GM19328 (cell line): ENCODE measurements at regions not wholly inside any gene's neighbourhood (a gene's known extent, or its start where the extent isn't known, plus 50 kb on each side); places are given as distances from the start of the nearest gene placed in this dataset.
"Not testable (repeated sequence)": the region's sequence is repeated elsewhere in the genome, so short reads cannot be mapped to it uniquely, and the experiment has no call there.

Source experiments
- ATAC-seq: cut with Tn5 transposase; IDR thresholded peaks from one replicate; pipeline ENCODE4 v1.9.1; 2021; ENCODE audit warnings: mild to moderate bottlenecking, moderate library complexity; ENCODE audit not compliant: unreplicated experiment

DNA sequence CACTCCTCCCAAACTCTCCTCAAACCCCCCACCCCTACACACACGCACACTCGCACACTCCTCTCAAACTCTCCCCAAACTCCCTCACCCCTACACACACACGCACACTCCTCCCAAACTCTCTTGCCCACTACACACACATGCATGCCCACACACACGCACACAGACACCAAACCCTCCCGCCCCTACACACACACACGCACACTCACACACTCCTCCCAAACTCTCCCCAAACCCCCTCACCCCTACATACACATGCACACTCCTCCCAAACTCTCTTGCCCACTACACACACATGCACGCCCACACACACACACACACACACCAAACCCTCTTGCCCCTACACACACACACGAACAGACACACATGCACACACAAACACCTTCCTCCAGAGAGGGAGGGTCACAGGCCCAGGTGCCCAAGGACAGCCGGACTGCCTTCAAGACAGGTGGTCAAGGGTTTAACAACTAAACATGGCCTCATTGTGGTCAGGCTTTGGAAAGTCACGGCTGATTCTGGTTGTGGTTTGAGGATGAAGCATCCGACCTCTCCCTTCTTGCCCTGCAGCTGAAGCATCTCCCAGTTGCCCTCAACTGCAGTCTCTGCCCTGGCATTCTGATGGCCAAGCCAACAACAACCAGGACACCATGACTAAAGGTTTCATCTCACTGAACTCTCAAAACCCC lies 72.3 kb upstream of the SNTG2 start:
- no peak for ATAC-seq

DNA sequence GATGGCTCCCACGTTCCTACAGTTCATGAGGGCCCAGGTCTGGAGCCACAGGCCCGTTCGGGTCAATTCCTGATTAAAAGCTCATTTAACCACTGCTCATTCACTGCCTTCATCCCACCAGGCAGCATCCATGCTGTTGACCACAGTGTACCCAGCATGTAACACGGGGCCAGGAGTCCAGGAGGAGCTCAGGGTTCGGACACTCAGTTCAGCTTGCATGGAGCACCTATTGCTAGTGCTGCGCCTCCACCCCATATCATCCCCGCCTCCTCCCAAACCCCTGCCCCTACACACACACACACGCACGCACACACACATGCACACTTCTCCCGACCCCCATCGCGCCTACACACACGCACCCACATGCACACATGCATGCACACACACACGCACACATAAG lies 72.9 kb upstream of the SNTG2 start:
- no peak for ATAC-seq

DNA sequence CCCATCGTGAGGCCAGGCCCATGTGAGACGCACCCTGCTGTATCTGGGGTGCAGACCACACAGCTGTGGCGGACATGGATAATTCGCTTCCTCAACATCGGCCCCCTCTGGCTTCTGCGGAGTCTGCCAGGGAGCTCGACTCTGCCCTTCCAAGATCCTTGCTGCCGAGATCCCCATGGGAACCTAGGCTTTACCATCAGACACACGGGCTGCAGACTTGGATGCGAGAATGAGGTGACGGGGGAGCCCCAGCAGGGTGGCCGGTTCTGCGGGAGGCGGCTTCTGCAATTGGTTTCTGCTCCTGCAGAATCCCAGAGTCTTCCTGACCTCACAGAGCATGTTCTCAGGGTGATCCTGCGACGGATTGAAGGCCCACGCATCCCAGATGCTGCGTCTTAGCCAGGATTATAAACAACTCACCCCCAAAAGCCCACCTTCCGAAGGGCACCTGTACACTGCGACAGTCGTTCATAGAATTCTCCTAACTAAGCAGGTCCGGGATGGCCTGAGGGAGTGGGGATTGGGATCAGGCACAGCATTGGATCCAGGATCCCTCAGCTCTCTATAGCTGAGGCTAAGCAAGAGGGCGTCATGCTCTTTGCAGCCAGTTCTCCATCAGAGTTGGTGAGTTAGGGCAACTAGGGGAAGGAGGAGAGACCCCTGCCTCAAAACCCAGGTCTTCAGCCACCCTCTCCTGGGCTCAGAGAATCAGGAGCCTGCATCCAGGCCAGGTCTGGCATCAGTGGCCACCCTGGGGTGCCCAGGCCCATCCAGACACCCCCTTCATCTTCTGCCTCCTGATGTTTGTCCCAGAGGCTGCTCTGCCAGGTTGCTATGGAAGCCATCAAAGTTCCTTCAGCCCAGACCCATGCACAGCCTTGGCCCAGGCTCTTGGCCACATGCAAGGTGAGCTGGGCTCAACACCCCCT lies 74.7 kb upstream of the SNTG2 start:
- no peak for ATAC-seq

DNA sequence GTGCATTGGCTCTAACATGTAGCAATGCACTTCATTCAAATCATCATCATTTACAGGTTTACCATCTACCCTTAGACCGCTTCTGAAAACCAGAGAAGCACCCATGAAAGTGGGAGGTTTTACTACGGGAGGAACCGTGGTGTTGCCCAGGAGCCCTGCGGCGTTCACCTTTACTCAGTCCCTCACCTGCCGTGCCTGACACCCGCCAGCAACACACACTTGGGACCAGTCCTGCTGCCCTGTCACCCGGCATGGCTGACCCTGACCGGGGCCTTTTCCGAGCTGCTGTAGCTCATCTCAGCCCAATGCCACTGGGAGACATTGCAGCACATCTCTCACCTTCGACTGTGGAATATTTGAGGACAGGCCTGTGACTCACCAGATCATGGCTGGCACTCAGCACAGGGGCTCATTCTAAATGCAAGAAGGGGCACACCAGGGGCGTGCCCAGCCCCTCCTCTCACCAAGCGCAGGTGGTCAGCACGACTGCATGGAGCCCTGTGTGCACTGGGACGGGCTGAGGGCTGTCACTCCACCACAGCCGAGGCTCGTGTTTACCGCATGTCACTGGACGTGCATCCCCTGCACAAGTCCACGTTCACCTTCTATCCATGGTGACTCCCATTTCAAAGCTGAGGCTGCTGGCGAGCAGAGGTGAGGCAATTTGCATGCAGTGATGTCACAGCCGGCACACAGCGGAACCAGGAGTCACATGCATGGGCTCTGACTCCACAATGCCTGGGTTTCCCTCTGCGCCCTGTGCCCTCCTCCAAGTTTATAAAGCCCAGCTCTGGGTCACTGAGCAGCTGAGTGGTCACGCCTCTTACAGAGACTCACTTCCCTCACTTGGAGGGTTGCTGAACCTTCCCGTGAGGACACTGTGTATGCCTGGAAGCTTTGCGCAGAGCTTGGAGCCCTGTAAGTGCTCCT lies 76.7 kb upstream of the SNTG2 start:
- ATAC-seq: no peak

DNA sequence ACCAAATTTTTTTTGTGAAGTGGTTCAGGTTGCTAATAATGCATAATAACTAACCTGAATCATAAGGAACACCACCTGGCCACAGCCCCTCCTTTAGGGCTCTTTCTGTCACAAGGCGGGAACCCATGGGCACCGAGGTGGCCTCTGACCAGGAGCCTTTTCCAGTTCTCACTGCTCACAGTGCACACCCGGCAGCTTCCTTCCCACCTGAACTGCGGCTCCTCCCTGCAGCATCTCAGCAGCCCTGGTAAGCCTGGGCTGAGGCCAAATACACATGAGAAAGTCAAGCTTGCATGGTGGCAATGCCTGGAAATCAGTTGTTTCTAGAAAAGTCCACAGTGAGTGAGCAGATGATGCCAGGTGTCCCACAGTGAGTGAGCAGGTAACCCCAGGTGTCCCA lies 77.6 kb upstream of the SNTG2 start:
- no peak for ATAC-seq

DNA sequence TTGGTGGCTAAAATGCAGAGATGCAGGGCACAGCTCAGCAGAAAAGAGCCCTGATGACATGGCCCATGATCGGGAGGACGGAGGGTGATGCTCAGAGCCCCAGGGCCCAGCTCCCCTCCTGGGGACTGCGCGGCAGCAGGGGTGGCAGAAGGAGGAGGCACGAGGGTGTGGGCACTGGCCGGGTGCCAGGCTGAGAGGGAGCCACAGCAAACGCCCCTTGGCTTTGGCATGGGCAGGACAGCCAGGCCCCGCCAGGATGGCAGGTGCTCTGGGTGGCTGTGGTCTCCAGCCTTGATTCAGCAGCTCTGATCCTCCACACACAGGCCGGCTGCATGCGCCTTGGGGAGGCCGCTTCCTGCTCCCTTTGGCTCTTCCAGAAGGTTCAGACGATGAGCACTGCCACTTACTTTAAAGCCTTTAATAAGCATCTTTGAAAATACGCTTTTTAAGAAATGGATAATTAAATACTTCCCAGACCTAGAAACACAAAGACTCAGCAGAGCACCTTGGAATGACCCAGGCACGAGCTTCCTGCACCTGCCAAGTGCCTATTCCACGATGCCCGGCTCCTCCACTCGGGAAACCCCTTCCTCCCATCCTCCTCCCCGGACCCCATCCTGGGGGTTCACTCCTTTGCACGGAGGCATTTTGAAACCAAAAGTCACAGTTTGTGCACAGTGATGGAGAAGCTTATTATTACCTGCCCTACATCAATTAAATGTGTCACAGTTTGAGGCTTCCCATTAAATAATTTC lies 78.5 kb upstream of the SNTG2 start:
- no peak for ATAC-seq

DNA sequence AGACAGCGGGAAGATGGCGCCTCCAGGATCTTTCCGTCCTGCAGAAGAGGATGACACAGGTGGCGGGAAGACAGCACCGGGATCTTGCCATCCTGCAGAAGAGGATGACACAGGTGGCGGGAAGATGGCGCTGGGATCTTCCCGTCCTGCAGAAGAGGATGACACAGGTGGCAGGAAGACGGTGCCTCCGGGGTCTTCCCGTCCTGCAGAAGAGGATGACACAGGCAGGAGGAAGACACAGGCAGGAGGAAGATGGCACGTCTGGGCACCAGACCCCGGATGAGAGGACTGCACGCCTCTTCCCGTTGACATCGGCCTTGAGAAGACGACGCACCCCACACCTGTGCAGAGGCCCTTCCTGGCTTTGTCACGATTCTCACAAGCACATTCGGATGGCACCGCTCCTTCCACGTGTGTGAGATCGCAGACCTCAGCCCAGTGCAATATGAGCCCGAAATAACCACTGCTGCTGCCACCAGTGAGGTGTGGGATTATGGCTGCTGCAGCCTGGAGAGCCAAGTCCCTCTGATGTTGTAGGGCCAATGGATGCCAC lies 79.4 kb upstream of the SNTG2 start:
- no peak for ATAC-seq

DNA sequence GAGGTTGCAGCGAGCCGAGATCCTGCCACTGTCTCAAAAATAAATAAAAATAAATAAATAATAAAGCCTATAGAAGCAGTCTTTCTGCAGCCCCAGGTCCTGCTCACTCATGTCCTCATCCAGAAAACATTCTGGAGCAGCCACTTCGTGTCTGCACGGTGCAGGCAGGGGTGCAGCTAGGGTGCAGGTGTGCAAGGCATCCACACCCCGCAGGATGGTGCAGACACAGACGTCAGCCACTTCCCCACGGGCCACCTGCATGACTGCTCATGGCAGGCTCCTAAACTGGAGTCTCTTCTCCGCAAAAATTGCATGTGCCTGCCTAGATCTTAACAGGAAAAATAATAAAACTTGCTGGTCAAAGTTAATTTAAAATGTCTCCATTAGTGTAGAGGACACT lies 80.2 kb upstream of the SNTG2 start:
- no peak for ATAC-seq

DNA sequence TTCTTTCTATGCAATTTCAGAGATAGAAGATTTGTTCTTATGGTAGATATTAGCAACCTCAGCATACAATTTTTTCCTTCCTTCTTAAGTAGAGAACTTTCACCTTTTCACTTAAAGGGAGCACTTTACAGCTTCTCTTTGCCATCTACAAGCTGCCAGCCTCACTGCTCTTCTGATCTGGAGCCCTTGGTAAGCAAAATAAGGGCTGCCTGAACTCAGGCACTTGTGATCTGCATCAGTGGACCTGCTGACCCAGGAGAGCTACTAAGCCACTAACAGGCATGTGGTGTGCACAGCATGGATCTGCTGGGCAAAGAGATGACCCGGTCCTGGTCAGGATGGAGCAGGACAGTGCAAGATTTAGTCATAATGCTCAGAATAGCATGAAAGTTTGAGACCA lies 80.8 kb upstream of the SNTG2 start:
- no peak for ATAC-seq

DNA sequence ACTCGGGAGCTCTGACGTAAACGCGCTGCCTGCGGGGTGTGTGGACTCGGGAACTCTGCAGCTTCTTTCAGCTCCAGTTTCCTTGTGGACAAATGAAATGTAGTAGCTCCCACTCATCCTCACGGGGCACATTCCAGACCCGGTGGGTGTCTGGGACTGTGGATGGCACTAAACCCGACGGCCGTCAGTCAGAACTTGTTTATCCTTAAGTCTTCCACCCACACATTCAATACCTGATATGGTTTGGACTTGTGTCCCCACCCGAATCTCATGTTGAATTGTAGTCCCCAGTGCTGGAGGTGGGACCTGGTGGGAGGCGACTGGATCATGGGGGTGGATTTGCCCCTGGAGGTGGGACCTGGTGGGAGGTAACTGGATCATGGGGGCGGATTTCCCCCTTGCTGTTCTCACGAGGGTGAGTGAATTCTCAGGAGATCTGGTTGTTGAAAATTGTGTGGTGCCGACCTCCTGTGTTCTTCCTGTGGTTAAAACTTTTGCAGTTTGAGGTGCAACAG lies 81.2 kb upstream of the SNTG2 start:
- ATAC-seq: no peak

DNA sequence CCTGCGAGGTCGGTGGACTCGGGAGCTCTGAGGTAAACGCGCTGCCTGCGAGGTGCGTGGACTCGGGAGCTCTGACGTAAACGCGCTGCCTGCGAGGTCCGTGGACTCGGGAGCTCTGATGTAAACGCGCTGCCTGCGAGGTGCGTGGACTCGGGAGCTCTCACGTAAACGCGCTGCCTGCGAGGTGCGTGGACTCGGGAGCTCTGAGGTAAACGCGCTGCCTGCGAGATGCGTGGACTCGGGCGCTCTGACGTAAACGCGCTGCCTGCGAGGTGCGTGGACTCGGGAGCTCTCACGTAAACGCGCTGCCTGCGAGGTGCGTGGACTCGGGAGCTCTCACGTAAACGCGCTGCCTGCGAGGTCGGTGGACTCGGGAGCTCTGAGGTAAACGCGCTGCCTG lies 81.8 kb upstream of the SNTG2 start:
- not testable (repeated sequence) for ATAC-seq

DNA sequence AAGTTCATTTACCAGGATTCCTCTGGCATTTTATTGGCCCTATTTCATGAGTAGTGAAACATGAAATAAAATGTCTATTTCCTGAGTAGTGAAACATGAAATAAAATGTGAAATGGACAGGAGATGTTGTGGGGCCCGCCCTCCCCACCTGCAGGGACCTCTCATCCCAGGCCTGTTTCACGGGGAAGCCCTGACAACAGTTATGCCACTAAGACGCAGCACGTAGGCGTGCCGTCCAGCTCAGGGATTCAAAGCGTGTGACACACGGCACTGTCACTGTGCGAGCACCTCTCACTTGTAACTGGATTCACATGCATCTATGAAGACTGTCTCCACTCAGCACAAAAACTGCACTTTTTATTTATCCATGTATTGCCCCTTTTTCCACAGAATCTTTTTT lies 83.4 kb upstream of the SNTG2 start:
- ATAC-seq: no peak

DNA sequence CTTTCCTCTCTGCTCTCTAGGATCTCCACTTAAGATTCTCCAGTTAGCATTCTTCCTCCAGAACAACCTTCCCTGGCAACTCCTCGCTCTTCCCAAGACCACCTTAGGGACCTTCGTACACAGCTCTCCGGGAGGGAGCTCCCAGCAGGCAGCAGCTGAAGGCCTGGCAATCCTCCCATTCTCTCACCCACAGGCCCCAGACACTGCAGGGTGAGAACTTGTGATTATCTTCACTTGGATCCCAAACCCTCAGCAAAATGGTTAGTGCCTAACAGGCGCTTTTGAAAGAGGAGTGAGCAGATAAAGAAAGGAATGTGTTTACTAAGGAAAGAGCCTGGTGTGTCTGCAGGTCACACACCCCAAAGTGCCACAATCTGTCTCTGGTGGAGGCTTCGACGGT lies 83.8 kb upstream of the SNTG2 start:
- ATAC-seq: no peak

DNA sequence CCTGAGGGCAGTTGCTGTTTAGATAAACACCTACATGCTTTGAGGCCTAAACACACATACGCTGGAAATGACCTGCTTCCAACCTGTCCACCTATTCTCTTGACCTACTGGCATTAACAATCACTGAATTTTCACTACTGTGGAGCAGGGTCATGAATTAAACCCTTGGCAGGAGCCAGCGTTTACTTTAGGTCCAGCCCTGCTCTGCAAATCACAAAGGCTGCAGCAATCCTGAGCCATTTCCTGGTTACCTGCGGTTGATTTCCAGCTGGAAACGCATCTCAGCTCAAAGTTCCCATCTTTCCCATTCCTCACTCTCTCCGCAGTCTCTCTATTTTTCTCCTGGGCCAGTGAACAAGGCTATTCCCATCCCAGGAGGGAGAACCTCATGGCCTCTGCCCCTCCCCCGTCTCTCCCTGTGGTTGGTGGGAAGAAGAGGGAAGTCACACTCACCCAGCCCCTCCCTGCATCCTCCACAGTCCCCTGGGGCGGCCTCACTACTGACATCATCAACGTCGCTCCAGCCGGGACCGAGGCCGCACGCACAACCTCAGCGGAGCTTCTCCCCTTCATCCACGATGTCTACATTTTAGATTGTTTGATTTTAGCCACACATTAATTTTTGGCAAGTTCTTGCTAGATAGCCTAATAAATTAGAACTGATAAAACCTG lies 84.5 kb upstream of the SNTG2 start:
- ATAC-seq: no peak

DNA sequence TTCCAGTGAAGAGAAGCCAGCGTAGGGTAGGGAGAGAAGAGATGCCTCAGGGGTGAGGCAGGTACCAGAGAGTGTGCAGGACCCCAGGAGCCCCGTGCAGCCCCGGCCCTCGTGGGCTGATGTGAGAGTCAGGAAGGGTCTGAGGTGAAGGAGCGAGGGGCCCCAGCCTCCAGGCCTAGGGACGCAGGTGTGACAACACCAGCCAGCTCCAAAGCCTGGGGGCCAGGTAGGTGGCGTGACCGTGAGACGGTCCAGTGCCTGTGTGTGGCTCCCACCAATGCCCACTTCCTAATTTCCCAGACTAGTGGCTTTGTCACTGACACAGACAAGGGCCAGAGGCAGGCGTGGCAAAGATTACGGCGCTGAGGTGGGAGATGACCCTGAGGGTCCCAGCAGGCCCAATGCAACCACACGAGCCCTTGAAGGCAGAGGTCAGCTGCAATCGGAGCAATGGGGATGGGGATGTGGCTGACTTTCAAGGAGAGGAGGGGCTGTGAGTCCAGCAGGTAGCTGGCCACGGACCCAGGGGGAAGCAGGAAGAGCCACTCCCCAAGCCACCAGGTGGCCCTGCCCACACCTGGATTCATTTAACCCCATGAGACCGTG lies 86.0 kb upstream of the SNTG2 start:
- ATAC-seq: no peak

DNA sequence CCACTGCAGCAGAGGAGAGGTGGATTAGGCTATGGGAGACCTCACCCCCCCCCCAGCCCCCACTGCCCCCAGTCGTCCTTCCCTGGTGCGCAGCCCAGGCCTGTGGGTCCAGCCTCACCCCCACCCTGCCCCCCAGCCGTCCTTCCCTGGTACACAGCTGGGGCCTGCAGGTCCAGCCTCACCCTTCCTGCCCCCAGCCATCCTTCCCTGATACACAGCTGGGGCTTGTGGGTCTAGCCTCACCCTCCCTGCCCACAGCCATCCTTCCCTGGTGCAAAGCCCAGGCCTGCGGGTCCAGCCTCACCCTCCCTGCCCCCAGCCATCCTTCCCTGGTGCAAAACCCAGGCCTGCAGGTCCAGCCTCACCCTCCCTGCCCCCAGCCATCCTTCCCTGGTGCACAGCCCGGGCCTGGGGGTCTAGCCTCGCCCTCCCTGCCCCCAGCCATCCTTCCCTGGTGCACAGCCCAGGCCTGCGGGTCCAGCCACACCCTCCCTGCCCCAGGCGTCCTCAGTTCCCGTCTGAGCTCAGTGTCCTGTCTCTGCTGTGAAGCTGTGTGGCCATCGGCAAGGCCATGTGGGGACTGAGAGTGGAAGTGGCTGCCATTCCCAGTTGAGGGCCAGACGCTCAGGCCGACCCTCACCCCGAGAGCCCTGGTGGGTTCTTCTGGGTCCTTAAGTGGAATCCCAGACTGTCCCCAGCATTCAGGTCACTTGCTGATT lies 86.8 kb upstream of the SNTG2 start:
- ATAC-seq: no peak

DNA sequence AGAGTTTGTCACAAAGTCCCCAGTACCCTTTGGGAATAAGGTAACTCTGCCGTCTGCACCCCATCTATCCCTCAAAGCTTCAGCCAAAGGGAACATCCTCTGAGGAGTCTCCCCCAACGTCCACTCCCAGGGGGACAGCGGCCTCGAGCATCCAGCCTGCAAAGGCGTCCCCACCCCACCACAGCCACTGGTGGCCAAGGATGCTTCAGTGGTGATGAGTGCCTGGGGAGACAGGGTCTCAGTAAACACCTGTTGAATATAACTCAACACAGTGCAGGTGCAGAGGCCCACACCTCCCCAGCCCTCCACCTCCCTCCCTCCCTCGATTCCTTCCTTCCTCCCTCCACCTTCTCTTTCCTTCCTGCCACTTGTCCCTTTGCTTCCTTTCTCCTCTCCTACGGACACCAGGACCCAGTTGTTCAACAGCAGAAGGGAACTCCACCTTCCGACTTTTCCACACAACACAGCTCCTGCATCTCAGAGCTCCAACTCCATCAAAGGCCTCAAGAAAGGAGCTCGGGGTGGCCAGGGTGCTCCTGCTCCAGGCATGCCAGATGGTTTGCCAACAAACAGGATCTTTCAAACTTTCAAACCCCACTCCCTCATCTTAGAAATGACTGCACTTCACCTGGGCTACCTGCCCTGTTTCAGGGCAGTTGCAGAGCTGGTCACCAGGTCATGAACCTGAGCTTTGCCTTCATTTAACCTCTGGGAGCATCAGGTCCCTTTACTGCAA lies 87.8 kb upstream of the SNTG2 start:
- no peak for ATAC-seq

DNA sequence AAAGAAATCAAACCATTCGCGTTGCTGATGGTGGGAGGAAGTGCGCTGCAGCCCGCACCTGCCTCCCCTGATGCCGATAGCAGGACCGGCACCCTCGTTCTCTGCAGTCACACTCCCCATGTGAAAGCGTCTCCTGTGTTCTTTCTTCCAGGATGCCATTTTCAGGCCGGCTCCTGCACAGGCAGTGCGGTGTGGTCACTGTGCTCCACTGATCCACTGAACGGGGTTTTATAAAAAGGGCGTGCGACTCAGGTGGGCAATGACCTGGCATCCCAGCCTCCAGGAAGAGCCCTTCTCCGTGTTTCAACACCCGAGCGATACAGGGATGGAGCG lies 88.3 kb upstream of the SNTG2 start:
- no peak for ATAC-seq
